ENCODE measurements at regions not wholly inside any gene's neighbourhood (a gene's known extent, or its start where the extent isn't known, plus 50 kb on each side); places are given as distances from the start of the nearest gene placed in this dataset.

DNA sequence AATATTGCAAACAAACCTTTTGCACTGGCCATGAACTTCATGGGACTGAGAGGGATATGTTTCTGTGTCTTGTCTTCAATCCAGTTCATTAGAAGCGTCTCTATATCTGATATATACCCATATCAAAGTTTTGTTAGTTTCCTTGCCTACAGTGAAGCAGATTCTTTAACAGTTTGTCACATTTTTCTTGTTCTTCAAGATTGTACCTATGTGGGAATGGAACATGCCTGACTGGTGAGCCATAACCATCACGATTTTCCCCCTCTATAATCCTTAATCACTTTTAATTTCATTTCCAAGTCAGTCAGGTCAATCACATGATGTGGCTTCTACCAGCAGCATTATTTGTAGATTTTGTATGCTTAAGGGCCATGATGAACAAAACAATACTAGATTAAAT lies 197.1 kb upstream of the PDE5A start:
- no peaks in the 10 kb centered on the region for H3K36me3 ChIP-seq
- no peak for DNase-seq (ENCODE audit: low spot score in 2 of 2)
- intact Hi-C loops (cut with DNase I), result no loop called here
- no peaks in the 10 kb centered on the region for H3K9me3 ChIP-seq
- H3K27me3 ChIP-seq, result no peaks in the 10 kb centered on the region
- TF ChIP-seq, protein P1, sequence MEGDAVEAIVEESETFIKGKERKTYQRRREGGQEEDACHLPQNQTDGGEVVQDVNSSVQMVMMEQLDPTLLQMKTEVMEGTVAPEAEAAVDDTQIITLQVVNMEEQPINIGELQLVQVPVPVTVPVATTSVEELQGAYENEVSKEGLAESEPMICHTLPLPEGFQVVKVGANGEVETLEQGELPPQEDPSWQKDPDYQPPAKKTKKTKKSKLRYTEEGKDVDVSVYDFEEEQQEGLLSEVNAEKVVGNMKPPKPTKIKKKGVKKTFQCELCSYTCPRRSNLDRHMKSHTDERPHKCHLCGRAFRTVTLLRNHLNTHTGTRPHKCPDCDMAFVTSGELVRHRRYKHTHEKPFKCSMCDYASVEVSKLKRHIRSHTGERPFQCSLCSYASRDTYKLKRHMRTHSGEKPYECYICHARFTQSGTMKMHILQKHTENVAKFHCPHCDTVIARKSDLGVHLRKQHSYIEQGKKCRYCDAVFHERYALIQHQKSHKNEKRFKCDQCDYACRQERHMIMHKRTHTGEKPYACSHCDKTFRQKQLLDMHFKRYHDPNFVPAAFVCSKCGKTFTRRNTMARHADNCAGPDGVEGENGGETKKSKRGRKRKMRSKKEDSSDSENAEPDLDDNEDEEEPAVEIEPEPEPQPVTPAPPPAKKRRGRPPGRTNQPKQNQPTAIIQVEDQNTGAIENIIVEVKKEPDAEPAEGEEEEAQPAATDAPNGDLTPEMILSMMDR (IDR thresholded peaks at IDR 0.05), result no peak
- no peak overlapping the region for H3K4me3 ChIP-seq
- no peaks in the 10 kb centered on the region for H3K4me1 ChIP-seq
- no peak overlapping the region for H3K27ac ChIP-seq

- intact Hi-C loops (cut with DNase I), result no loop called here
- TF ChIP-seq, protein P1 (IDR thresholded peaks at IDR 0.05), result no peak
Observed at GRCh38 chr4:119823891-119824290, 195.3 kb upstream of the PDE5A start.

DNA sequence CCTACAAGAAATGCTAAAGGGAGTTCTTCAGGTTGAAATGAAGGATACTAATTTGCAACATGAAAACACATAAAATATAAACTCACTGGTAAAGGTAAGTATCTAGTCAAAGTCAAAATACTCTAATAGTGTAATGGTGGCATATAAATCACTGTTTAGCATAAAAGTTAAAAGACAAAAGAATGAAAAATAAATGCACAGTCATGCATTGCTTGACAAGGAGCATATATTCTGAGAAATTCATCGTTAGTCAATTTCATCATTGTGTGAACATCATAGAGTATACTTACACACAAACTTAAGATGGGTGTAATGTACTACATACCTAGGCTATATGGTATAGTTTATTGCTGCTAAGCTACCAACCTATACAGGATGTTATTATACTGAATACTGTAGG lies 194.4 kb upstream of the PDE5A start:
- Histone ChIP-seq H3K27me3 (no peaks in the 10 kb centered on the region), H3K9me3 (no peaks in the 10 kb centered on the region), H3K27ac (no peak overlapping the region), H3K36me3 (no peaks in the 10 kb centered on the region), H3K4me3 (no peak overlapping the region), H3K4me1 (no peaks in the 10 kb centered on the region)
- no peak for DNase-seq (ENCODE audit: low spot score in 2 of 2)
- intact Hi-C loops (cut with DNase I), result no loop called here
- TF ChIP-seq, protein P1 (IDR thresholded peaks at IDR 0.05), result no peak

More at GRCh38 chr4:119823891-119824290, 195.3 kb upstream of the PDE5A start:
- Histone ChIP-seq H3K4me3 (no peak overlapping the region), H3K27me3 (no peaks in the 10 kb centered on the region), H3K27ac (no peak overlapping the region), H3K9me3 (no peaks in the 10 kb centered on the region), H3K4me1 (no peaks in the 10 kb centered on the region), H3K36me3 (no peaks in the 10 kb centered on the region)
- DNase-seq (ENCODE audit: low spot score in 2 of 2), result no peak

DNA sequence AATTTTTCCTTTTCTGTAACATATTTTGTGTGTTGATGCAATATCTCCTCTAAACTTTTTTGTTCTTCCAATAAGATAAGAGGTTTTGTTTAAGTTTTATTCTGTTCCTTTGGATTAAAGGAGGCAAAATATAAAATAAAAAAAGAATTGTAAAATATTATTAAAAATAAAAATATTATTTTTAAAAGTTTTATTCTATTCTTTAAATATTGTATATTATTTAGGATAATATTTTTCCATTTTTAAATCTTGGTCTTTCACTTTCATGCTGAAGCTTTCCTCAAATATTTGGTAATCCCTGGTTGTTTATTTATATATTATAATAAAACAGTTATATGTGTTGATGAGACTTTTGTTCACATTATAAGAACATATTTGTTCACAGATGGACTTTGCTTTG lies 187.9 kb upstream of the PDE5A start:
- Histone ChIP-seq H3K36me3 (no peaks in the 10 kb centered on the region), H3K4me1 (no peaks in the 10 kb centered on the region), H3K27me3 (no peaks in the 10 kb centered on the region), H3K4me3 (no peak overlapping the region), H3K27ac (no peak overlapping the region), H3K9me3 (peaks cover 0 to 16% of the 10 kb centered on the region in 2 donors)
- TF ChIP-seq, protein P1 (IDR thresholded peaks at IDR 0.05), result no peak
- DNase-seq (ENCODE audit: low spot score in 2 of 2), result no peak
- intact Hi-C loops (cut with DNase I), result loop anchor here (10.0 kb wide), 1 partner anchor 118 kb away; no protein-coding TSS in a partner anchor

- no peaks in the 10 kb centered on the region for H3K4me1 ChIP-seq
- H3K27ac ChIP-seq, result no peak overlapping the region
- no peak overlapping the region for H3K4me3 ChIP-seq
- TF ChIP-seq, protein P1 (IDR thresholded peaks at IDR 0.05), result no peak
- no peaks in the 10 kb centered on the region for H3K36me3 ChIP-seq
- H3K27me3 ChIP-seq, result no peaks in the 10 kb centered on the region
- no peak for DNase-seq (ENCODE audit: low spot score in 2 of 2)
- peaks cover 0 to 21% of the 10 kb centered on the region in 2 donors for H3K9me3 ChIP-seq
- intact Hi-C loops (cut with DNase I), result loop anchor here (10.0 kb wide), 1 partner anchor 125 kb away; no protein-coding TSS in a partner anchor
Observed at GRCh38 chr4:119810001-119810400, 181.4 kb upstream of the PDE5A start.

GRCh38 chr4:119804404-119804803 lies 175.8 kb upstream of the PDE5A start:
- intact Hi-C loops (cut with DNase I), result no loop called here
- Histone ChIP-seq H3K27me3 (no peaks in the 10 kb centered on the region), H3K9me3 (peaks cover 0 to 5% of the 10 kb centered on the region in 2 donors), H3K4me1 (no peaks in the 10 kb centered on the region), H3K4me3 (no peak overlapping the region), H3K27ac (no peak overlapping the region), H3K36me3 (no peaks in the 10 kb centered on the region)
- no peak for DNase-seq (ENCODE audit: low spot score in 2 of 2)
- TF ChIP-seq, protein P1 (IDR thresholded peaks at IDR 0.05), result no peak
